ENCODE measurements at regions not wholly inside any gene's neighbourhood (a gene's known extent, or its start where the extent isn't known, plus 50 kb on each side); places are given as distances from the start of the nearest gene placed in this dataset.

DNA sequence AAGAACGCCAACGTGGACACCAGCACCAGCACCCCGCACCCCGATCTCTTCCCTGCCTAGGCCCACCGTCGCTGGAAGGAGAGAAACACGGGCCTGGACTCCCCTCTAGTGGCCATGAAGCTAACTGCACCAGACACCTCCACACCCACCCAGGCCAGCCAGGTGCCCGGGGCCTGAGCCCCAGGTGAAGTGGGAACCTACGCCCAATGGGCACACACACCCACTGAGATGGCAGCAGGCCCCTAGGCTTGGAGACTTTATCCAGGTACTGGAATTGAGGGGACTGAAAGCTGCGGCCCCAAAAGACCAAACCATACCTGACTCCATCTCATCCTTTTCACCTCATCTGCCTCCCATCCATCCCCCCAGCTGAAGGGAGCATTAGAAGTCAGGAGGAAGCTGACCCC lies 81.0 kb downstream of the BUD13 start:
- Mint-ChIP-seq H3K27me3 (peaks cover 4% of the 10 kb centered on the region), H3K9me3 (no peaks in the 10 kb centered on the region), H3K4me1 (ENCODE audit: unreplicated experiment) (no peaks in the 10 kb centered on the region), H3K27ac (no peak overlapping the region), H3K36me3 (no peaks in the 10 kb centered on the region), H3K4me3 (no peak overlapping the region)
- TF ChIP-seq, protein P1, sequence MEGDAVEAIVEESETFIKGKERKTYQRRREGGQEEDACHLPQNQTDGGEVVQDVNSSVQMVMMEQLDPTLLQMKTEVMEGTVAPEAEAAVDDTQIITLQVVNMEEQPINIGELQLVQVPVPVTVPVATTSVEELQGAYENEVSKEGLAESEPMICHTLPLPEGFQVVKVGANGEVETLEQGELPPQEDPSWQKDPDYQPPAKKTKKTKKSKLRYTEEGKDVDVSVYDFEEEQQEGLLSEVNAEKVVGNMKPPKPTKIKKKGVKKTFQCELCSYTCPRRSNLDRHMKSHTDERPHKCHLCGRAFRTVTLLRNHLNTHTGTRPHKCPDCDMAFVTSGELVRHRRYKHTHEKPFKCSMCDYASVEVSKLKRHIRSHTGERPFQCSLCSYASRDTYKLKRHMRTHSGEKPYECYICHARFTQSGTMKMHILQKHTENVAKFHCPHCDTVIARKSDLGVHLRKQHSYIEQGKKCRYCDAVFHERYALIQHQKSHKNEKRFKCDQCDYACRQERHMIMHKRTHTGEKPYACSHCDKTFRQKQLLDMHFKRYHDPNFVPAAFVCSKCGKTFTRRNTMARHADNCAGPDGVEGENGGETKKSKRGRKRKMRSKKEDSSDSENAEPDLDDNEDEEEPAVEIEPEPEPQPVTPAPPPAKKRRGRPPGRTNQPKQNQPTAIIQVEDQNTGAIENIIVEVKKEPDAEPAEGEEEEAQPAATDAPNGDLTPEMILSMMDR (conservative IDR thresholded peaks at IDR 0.05) = peak; percentile 92
- peak; percentile 71 for DNase-seq (ENCODE audit: extremely low spot score, unreplicated experiment)

DNA sequence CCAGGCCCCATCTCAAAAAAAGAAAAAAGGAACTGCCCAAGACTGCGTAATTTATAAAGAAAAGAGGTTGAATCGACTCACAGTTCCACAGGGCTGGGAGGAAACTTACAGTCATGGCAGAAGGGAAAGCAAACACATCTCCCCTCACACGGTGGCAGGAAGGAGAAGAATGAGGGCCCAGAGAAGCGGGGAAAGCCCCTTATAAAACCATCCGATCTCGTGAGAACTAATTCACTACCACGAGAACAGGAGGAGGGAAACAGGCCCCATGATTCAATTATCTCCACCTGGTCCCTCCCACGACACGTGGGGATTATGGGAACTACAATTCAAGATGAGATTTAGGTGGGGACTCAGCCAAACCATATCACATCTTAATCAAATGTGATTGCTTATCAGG lies 82.2 kb downstream of the BUD13 start:
- no peak for DNase-seq (ENCODE audit: extremely low spot score, unreplicated experiment)
- Mint-ChIP-seq H3K36me3 (no peaks in the 10 kb centered on the region), H3K4me3 (no peak overlapping the region), H3K27ac (no peak overlapping the region), H3K27me3 (peaks cover 10% of the 10 kb centered on the region), H3K9me3 (no peaks in the 10 kb centered on the region), H3K4me1 (ENCODE audit: unreplicated experiment) (no peaks in the 10 kb centered on the region)
- TF ChIP-seq, protein P1 (conservative IDR thresholded peaks at IDR 0.05) = no peak

DNA sequence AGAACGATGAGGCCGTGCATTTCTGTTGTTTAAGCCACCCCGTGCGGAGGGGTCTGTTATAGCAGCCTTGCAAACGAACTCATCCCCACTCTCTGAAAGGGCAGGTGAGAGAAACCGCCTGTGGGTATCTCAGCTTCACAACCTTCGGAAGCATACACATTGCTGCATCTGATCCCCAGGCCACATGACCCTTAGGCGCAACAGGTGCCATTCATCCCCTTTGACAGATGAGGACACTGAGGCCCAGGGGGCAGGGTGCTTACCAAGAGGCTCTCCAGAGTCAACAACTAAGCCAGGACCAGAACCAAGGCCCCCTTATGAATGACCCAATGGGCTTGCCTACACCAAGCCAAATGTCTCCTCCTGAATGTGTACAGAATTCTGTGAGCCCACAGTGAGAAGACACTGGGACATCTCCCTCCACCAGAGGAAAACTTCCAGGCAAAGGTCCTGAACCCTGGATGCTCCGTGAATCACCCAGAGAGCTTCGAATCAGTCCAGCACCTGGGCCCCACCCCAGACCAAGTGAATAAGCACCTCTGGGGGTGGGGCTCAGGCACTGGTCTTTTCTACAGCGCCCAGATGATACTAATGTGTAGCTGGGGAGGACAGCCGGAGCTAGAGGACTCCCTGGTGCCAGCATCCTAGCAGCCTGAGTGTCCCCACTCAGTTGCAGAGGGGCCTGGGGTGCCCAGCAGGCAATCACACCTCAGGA lies 83.2 kb downstream of the BUD13 start:
- Mint-ChIP-seq H3K9me3 (no peaks in the 10 kb centered on the region), H3K27me3 (peaks cover 16% of the 10 kb centered on the region), H3K4me1 (ENCODE audit: unreplicated experiment) (no peaks in the 10 kb centered on the region), H3K36me3 (no peaks in the 10 kb centered on the region), H3K27ac (no peak overlapping the region), H3K4me3 (no peak overlapping the region)
- TF ChIP-seq, protein P1 (conservative IDR thresholded peaks at IDR 0.05) = no peak
- DNase-seq (ENCODE audit: extremely low spot score, unreplicated experiment) = no peak

DNA sequence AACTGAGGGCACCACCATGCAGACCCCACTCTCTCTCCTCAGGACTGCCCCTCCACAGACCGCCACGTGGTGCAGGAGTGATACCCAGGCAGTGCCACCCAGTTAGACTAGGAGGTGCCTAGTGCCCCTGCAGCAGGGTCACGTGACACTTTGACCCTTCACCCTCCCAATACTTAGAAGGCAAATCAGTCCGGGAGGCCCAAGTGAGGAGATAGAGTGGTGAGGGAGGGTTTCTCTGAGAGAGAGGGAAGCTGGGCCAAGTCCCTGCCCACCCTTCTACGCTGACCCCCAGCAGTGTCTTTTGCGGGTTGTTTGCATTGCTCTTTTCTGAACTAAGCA lies 84.6 kb downstream of the BUD13 start:
- H3K27me3 Mint-ChIP-seq = peaks cover 19% of the 10 kb centered on the region
- no peaks in the 10 kb centered on the region for H3K4me1 Mint-ChIP-seq (ENCODE audit: unreplicated experiment)
- no peak overlapping the region for H3K4me3 Mint-ChIP-seq
- DNase-seq (ENCODE audit: extremely low spot score, unreplicated experiment) = no peak
- no peak overlapping the region for H3K27ac Mint-ChIP-seq
- H3K36me3 Mint-ChIP-seq = no peaks in the 10 kb centered on the region
- H3K9me3 Mint-ChIP-seq = no peaks in the 10 kb centered on the region
- TF ChIP-seq, protein P1 (conservative IDR thresholded peaks at IDR 0.05) = no peak

DNA sequence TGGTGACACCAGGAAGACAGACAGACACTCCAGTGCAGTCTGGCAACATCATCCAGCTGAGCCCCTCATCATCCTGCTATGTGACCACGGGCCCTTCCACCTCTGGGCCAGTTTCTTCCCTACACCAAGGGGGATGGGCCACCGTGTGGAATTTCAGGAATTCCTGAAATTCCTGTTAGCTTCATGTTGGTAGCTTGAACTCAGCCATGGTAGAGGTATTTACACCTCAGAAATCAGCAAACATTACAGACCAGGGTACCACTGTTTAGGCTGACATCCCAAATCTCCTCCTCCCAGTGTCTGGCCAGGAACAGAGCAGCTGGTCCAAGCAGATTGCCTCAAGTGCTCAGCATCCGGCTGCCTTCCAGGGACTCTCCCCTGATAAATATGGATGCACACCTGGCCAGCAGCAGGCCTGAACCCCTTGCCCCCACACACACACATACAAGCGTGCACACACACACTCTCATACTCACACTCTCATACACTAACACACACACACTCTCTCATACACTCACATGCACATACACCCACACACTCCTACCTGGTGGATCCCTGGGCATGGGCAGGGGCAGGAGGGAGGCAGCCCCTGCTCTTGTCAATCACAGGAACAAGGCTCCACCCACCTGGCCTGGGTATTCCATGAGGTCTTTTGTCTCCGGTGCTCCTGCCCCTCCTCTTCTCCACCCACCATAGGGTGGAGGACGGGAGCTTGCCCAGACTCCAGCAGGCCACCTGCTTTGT lies 85.2 kb downstream of the BUD13 start:
- no peak for DNase-seq (ENCODE audit: extremely low spot score, unreplicated experiment)
- Mint-ChIP-seq H3K4me3 (no peak overlapping the region), H3K27me3 (peaks cover 19% of the 10 kb centered on the region), H3K36me3 (no peaks in the 10 kb centered on the region), H3K27ac (no peak overlapping the region), H3K4me1 (ENCODE audit: unreplicated experiment) (no peaks in the 10 kb centered on the region), H3K9me3 (no peaks in the 10 kb centered on the region)
- TF ChIP-seq, protein P1 (conservative IDR thresholded peaks at IDR 0.05) = no peak

Measured in type B pancreatic cell (in vitro differentiated cells).